Esophagus muscularis mucosa (tissue), 4 donors: ENCODE measurements at regions not wholly inside any gene's neighbourhood (a gene's known extent, or its start where the extent isn't known, plus 50 kb on each side); places are given as distances from the start of the nearest gene placed in this dataset.

ENCODE experiments used
- CTCF ChIP-seq, 3 experiments: fragments of 200-600 bp in 2 of 3; fragments of 450-650 bp in 1 of 3; sonication (generic) in 2 of 3; IDR thresholded peaks; one replicate each; pipeline ENCODE4 v1.5.1; 2017 to 2019; ENCODE audit warnings: antibody characterized with exemption in 3 of 3, mild to moderate bottlenecking in 2 of 3, moderate library complexity in 1 of 3
- EP300 ChIP-seq: sonication (generic); formaldehyde crosslinking; IDR thresholded peaks from one replicate; pipeline ENCODE4 v1.6.1; 2017; ENCODE audit warnings: antibody characterized with exemption
- POLR2A ChIP-seq: fragments of 450-650 bp; IDR thresholded peaks from one replicate; pipeline ENCODE4 v1.6.1; 2017; ENCODE audit warnings: antibody characterized with exemption, moderate library complexity, mild to moderate bottlenecking, low read depth
- POLR2AphosphoS5 ChIP-seq, 2 donors: sonication (generic); formaldehyde crosslinking; IDR thresholded peaks; one replicate each; pipeline ENCODE4 v1.6.1; 2017; ENCODE audit warnings: antibody characterized with exemption in 2 of 2

DNA sequence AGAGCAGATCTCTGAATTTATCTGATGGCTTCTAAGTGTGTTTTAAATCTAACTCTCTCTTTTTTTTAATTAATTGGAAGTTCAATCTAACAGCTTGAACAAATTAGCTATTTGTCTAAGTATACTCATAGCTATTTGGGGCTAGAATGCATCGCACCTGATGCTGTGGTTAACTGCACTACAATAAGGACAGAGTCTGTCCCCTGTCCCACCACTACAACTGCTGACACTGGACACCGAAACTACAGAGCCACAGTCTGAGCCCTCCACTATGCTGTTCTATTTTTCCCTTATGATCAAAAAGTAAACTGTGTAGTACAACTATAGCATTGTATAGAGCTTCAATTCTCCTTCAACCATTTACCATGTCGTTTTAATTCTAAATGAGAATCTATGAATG lies 89.4 kb upstream of the AHR start:
- TF ChIP-seq CTCF (IDR thresholded peaks at IDR 0.05) (no peak), EP300 (no peak), POLR2A (no peak), POLR2AphosphoS5 (IDR thresholded peaks at IDR 0.05) (no peak)
